ENCODE measurements at regions not wholly inside any gene's neighbourhood (a gene's known extent, or its start where the extent isn't known, plus 50 kb on each side); places are given as distances from the start of the nearest gene placed in this dataset.

DNA sequence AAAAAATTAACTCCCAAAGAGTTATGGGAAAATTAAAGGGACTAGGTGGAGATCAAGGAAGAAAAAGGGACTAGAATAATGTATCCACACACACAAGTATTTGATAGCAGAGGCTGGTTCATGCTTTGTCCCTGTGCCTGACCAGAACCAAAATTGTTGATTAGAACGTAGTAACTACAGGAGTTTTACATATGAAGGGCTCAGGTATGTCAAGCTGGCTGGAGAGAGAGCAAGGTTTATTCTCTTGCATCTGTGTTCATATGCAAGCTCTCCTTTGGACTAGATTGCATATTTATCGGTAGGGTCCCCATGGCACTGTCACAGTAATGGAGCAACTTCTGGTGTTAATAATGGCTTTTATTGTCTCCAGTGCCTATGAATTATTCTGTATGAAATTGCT is 239.9 kb upstream of the TRPM3 start:
- no peak for FAIRE-seq

DNA sequence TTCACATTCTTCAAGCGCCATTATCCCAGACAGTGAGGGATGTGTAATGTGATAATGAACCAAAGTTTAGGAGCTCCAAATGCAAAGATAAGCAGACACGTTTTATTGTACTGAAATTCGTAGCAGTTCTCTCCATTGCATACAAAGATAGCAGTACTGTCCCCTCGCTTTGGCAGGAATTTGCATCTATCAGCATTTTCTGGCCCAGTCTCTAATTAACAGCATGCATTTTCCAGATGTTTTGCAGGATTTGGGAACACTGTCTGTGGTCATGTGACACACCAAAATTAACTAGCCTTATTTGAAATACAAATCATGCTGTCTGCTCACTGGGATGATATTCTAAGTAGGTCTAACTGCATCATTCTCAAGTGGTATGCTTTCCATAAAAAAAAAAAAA is 235.9 kb upstream of the TRPM3 start:
- no peak for FAIRE-seq

DNA sequence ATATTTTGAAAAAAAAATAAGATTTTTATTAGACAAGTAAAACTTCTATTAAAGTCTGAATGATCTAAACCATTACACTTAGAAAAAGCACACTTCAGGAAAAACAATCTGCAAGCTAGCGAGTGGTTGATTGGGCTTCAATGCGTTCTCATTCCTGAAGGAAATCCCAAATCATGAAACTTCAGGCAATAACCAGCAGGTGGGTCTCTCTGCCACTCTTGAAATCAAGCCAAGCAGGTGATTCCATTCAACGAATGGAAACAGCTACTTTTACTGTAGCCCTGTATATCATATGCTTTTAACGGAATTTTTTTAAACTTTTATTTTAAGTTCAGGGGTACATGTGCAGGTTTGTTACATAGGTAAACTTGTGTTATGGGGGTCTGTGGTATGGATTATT is 234.5 kb upstream of the TRPM3 start:
- FAIRE-seq, result no peak

DNA sequence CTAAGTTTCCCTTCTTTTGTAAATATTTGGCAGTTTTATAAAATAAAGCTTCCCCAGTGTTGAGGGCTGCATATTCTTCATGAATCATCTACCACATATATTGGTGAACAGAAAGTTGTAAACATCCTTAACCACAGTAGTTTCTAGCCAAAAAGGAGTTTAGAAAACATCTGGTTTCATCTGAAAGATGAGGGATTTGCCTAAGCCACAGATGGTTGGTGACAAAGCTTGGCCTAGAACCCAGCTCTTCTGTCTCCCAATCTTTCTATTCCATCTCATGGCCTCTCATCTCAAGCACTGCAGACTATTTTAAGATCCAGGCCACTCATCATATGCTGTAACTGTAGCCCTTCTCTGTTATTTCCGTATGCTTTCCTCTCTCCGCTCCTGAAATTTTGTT is 232.3 kb upstream of the TRPM3 start:
- FAIRE-seq, result no peak

DNA sequence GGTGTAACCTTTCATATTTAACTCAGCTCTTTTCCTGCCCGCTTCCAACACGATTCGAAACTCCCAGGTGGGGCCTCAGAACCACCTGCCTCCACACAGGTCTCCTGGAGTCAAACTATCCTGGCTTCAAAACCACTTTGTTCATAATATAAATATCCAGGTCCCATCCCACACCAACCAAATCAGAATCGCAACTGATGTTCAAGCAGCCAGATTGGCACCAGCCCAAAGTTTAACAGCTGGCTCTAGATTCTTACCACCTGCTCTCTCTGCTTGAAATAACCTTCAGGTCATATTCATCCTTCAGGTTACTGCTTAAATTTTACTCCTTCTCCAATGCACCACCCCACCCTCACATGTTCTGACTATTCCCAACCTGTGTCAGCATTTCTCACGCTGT is 231.4 kb upstream of the TRPM3 start:
- FAIRE-seq, result no peak

DNA sequence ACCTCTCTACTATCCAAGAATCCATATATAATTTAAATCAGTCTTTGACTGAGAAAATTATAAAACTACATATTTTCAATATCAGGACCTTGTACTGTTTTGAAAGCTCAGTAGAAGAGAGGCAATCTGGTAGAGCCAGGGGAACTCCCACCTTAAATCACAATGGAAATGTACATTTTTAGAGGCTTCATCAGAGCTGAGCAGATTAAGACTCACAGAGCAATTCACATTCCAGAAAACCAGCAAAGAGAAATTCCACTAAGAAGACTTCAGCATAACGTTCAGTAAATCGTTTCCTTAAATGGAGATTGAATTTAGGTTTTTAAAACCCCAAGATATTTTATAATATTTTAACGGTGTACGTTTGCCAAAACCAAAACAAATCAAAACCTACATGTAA is 227.8 kb upstream of the TRPM3 start:
- FAIRE-seq, result no peak

DNA sequence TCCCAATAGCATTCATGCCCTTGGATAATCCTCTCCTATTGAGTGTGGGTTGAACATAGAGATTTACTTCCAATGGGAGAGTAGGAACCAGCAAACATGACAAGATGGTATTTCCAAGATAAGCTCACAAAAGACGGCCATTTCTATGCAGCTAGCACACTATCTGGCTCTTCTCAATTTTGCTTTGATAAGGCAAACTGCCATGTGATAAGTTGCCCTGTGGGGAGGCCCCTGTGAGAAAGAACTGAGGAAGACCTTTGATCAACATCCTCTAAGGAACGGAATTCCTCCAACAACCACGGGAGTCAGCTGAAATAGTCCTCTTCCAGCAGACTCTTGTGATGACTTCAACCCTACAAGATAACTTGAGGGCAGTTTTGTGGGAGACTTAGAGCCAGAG is 211.9 kb upstream of the TRPM3 start:
- FAIRE-seq, result no peak

DNA sequence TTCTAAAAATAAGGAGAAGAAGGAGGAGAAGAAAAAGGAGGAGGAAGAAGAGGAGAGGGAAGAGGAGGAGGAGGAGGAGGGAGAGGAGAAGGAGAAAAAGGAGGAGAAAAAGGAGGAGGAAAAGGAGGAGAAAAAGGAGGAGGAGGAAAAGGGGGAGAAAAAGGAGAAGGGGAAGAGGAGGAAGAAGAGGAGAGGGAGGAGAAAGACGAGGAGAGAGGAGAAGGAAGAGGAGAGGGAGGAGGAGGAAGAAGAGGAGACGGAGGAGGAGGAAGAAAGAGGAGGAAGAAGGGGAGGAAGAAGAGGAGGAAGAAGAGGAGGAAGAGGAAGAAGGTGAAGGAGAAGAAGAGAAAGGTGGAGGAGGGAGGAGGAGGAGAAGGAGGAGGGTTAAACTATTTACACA is 210.2 kb upstream of the TRPM3 start:
- FAIRE-seq, result no peak

DNA sequence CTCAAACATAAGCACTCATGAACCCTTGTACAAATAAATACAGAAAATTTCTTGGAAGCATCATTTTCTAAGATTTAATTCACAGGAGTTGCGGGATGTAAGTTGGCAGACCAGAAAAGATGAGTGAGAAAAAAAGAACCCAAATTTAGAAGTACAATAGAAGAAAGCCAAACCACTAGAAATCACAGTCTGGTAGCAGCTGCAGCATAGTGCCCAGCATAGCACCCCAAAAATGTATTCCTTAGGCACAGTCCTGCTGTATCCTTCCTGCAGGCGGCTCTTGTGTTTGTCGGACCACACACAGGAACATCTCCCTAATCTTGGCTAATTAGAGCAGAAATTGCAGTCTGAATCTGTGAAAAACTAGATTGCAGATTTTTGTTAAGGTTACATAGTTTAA is 208.5 kb upstream of the TRPM3 start:
- FAIRE-seq, result no peak

DNA sequence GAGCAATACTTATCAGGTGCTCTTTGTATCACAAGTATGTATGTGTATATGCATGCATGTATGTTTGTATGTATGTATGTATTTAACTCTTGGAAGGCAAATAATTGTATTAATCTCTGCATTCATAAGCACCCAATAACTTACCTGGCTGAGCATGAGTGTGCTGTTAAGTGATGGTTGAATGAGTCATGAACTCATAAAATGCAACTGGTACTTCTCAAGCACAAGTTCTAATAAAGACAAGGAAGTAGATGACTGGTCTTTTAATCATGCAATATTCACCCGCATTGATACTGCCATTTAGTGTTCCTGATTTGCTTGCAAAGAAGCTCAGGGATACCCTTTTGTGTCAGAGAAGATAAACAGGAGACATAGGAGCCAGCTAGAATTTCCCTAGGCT is 204.9 kb upstream of the TRPM3 start:
- no peak for FAIRE-seq

DNA sequence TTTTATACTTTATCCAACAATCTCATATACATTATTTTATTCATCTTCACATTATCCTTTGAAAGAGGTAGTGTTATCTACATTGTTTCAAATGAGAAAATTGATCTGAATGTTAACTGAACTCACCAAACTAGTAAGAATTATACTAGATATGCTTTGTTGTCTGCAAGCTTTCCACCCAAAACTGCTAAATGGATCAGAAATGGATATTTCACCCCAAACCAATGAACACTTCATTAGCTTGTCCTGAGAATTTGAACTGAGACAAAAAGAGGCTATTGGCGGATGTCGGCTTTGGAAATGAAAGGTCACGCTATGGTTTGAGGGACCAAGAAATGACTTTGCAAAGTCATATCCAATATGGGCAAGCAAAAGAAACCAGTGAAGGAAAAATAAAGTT is 201.9 kb upstream of the TRPM3 start:
- no peak for FAIRE-seq

DNA sequence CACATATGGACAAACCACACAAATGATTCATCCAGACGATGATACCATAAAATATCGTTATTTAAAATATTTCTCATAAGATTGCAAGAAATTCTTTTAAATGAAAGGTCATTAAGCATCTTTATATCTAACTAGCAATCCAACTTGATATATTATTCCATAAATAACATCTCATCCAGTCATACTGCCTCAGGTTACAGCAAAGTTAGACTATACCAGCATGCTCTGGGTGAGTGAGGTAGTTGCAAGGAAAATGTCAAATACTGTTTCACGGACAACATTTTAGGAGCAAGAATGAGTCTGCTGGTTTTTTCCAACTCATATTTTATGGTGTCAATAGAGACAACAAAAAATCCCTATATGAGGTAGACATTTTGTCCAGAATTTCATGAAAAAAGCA is 200.9 kb upstream of the TRPM3 start:
- no peak for FAIRE-seq

DNA sequence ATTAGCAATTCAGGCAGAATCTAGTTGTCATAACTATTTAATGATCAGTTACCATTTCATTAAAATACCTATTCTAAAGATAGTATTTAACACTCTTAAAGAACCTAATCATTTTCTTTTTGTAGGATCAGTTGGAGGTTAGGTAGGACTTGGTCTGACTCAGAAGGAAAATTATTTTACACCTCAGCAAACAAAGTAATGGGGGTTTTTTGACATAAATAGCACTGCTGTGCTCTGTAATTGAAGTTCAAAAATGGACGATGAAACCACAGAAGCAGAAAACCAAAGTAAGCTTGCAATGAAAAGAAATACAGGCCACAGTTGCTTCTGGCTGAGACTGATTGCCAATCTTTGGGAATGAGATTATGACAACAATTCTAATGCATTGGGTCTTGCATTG is 187.0 kb upstream of the TRPM3 start:
- FAIRE-seq, result peak; percentile 72

DNA sequence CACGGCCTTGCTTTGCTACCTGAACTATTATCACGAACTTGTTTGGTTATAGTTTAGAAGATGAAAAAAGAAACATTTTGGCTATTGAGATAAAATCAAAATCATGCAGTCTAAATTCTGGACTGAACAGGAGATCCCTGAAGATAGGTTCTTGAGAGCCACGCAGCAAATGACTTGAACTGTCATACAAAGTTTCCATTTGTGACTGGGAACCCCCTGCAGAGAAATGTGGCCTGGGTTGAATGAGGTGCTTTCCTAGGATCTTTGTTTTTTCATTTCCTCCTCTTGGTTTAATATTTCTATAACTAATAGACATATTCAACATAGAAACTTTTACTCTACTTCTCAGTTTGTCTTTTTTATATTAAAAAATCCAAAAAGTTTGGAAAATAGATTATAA is 184.7 kb upstream of the TRPM3 start:
- FAIRE-seq, result no peak

DNA sequence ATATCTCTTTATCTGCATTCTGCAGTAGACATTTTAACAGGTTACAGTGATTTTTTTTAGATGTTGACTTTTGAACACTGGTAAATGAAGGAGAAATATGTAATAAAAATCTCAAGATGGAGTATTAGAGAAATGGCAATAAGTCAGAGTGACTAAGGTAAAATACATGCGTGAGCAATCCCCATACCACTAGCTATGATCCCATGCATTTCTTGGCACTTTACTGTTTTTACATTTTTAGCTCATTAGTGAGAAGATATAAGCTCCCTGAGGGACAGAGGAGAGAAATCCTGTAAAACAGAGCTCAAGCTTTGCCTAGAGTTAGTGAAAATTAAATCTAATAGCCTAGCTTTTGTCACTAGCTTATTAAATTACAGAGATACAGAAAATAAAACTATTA is 181.9 kb upstream of the TRPM3 start:
- no peak for FAIRE-seq

DNA sequence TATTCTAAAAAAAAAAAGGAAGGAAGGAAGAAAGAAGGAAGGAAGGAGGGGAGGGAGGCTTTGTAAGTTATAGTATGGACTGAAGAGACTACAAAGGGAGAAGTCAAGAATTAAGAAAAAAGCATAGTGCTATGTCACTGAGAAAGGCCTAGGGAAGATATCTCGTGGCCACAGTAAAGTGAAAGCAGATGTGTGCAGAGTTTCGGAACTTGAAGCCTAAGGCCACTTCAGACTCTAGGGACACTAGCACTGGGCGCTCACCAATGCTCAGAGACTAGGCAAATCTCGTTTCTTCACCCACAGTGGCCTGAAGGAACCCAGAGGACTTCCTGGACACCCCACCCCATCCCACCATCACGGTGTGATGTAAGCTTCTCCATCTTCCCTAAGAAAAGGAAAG is 181.4 kb upstream of the TRPM3 start:
- FAIRE-seq, result no peak

DNA sequence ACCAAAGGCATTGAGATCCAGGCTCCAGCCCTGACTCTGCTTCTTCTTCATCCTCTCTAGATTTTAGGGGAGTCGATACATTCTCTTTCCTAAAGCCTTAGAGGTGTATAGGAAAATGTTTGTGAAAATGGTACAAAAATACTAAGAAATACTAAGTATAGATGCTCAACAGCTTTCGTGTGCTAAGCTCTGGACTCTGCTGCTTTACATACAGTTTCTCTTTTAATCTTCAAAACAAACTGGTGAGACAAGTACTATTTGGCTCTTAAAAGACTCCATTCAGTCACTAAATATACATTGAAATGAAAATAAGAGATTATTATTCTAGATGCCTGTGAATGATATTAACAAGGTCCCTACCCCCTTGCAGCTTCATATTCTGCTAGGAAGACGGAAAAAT is 174.5 kb upstream of the TRPM3 start:
- no peak for FAIRE-seq

DNA sequence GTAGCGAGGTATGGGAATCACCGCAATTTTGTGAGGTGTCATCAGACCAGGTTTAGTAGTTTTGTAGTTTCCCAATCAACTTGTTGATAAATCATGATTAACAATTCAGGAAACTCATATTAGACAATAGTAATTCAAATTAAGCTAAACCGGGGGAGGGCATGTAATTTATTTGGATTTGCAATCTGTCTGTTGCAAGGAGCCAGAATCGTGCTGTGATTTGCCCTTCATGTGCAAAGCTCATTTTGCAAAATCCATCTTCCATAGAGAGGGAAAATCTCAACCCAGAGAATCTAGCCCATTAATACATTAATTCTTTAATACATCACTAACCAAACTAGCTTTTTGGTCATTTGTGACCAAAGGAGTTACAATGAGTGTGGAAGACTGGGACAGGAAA is 164.7 kb upstream of the TRPM3 start:
- no peak for FAIRE-seq

DNA sequence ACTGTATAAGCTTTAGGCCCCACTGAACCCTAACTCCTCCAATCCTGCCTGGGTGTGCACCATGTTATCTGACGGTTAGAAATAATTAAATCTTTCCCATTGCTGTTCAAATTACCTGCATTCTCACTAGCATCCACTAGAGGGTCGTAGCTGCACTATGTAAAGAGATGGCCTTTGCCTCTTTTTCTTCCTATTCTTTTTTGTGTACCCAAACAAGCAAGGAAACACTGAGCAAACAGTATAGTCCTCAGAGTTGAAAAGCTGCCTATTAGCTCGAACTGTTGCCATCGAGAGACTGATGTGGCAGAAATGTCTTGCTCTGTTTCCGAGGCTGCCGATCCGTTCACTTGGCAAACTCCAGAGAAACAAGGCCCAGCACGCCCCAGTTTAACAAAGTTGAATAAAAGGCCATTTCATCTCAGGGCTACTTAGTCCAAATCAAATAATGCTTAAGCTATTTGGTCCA is 163.8 kb upstream of the TRPM3 start:
- FAIRE-seq, result peak; percentile 30

DNA sequence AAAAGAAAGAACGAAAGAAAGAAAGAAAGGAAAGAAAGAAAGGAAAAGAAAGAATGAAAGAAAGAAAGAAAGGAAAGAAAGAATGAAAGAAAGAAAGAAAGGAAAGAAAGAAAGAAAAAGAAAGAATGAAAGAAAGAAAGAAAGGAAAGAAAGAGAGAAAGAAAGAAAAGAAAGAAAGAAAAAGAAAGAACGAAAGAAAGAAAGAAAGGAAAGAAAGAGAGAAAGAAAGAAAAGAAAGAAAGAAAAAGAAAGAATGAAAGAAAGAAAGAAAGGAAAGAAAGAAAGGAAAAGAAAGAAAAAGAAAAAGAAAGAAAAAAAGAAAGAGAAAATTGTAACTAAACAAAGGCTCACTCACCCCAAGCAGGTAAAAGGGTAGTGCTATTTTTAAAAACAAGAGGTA is 160.7 kb upstream of the TRPM3 start:
- peak; percentile 90 for FAIRE-seq

DNA sequence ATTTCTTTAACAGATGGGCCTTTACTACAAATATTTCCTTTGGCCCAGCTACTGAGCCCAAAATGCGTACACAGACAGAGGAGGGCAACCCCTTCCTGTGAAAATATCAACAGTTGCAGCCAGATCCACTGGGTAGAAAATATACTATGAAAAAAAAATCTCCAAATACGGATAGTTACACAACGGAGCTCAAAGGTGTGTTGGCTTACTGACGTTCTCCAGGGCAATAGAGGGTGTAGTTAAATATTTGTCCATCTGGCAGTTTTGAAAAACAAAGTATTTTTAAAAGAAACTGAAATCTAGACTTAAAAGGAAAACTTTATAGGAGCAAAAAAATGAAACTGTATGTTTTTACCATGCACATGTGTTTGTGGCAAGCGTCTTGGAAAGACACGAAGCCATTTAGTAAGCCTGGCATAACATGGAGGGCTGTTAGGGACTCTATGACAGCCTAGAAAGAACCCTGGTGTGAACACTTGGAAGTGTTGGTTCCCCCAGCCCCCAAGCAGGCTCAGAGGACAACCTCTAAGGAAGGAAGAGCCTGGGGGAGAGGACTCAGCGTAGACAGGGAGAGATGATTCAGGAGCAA is 157.8 kb upstream of the TRPM3 start:
- no peak for FAIRE-seq

DNA sequence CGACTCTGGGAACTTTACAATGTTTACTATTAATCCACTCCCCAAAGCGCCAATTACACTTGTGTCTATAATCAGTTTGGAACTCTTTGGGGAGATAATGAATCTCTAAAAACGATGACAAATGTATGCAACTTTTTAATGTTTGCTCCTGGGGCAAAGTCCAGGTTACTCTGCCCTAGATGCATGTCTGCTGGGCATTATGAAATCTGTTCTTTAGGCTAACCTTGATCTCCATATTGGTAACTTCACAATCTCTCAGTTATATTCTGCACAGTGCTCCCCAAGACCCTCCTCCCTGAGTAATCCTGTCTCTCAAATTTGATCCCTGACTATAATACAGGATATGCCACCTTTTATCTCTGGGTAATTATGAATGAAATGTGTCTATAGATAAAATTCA is 152.2 kb upstream of the TRPM3 start:
- FAIRE-seq, result no peak

DNA sequence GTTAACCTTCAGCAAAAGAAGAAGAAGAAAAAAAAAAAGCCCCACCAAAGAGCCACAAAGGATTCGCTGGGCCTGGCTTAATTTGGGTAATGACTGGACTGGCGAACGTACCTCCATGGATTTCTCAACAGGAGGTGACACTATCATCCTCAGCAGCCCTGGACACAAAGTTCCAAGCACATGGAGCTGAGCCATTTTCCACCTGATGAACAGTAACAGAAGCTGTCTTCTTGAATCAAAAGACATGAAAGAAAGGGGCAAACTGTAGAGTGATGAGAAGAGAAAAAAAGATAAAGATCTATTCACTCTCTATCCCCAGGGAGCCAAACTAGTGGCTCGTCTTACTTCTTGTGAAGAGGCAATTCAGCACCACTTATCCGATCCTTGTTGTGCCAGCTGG is 150.2 kb upstream of the TRPM3 start:
- FAIRE-seq, result no peak

DNA sequence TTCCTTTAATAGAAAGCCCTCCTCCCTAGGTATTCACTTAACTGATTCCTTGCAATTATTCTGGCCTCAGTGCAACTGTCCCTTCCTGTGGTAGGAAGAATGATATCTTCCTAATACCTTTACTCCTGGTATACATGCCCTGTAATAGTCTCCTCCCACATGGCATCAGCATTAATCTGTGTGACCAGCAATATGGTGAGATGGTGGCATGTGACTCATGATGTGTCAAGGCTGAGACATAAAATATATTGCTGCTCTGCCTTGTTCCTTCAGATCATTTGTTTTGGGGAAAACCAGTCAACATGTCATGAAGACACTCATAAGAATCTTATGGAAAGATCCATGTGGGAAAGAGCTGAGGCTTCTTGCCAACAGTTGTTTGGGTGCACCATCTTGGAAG is 149.1 kb upstream of the TRPM3 start:
- FAIRE-seq, result no peak

DNA sequence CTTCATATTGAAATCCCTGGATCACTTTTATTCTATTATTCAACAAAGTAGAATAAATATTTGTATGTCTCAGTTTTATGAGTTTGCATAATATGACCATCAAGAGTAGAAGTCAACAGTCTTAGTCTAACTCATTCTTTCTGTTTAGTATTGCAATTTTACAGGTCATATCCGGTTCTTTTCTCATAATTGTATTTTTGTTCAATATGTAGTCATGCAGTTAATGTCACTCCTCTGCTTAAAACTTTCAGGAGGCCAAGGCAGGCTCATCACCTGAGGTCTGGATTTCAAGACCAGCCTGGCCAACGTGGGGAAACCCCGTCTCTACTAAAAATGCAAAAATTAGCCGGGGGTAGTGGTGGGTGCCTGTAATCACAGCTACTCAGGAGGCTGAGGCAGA is 148.4 kb upstream of the TRPM3 start:
- no peak for FAIRE-seq
